ENCODE measurements at regions not wholly inside any gene's neighbourhood (a gene's known extent, or its start where the extent isn't known, plus 50 kb on each side); places are given as distances from the start of the nearest gene placed in this dataset.

GRCh38 chr11:95490625-95491024, 259.6 kb upstream of the SESN3 start:
- no peak overlapping the region for H3K4me3 ChIP-seq (replicated peaks in 1 of 2; ENCODE audit: low read depth in 1 of 2, low read length in 2 of 2)
- ChIA-PET CTCF (no interaction called here), POLR2A (no interaction called here), RAD21 (ENCODE audit: low non-redundant PET in 1 of 2, low total read pairs in 2 of 2, uncharacterized antibody in 2 of 2, unreplicated experiment in 2 of 2) (no interaction called here)
- H3K9ac ChIP-seq (ENCODE audit: low read length) = no peak overlapping the region
- H3K4me1 ChIP-seq (ENCODE audit: control insufficient read depth in 1 of 2, insufficient read depth in 2 of 2, low read length in 2 of 2) = no peaks in the 10 kb centered on the region
- no peaks in the 10 kb centered on the region for H4K20me1 ChIP-seq (ENCODE audit: insufficient read depth)
- TF ChIP-seq FOSL1 (IDR thresholded peaks at IDR 0.05; ENCODE audit: low read depth) (no peak), EZH2phosphoT487 (IDR thresholded peaks at IDR 0.05; ENCODE audit: borderline replicate concordance) (no peak), EGR1 (IDR thresholded peaks at IDR 0.05; ENCODE audit: low read depth) (no peak), REST (IDR thresholded peaks at IDR 0.05; ENCODE audit: low read depth) (no peak)
- TF ChIP-seq, protein P1, sequence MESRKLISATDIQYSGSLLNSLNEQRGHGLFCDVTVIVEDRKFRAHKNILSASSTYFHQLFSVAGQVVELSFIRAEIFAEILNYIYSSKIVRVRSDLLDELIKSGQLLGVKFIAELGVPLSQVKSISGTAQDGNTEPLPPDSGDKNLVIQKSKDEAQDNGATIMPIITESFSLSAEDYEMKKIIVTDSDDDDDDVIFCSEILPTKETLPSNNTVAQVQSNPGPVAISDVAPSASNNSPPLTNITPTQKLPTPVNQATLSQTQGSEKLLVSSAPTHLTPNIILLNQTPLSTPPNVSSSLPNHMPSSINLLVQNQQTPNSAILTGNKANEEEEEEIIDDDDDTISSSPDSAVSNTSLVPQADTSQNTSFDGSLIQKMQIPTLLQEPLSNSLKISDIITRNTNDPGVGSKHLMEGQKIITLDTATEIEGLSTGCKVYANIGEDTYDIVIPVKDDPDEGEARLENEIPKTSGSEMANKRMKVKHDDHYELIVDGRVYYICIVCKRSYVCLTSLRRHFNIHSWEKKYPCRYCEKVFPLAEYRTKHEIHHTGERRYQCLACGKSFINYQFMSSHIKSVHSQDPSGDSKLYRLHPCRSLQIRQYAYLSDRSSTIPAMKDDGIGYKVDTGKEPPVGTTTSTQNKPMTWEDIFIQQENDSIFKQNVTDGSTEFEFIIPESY (IDR thresholded peaks at IDR 0.05; ENCODE audit: extremely low read depth, insufficient replicate concordance, low read length) = no peak
- peaks cover 12% of the 10 kb centered on the region; the same call in 1 of the 2 replicates for H3K27me3 ChIP-seq (ENCODE audit: insufficient read depth, low read length)
- DNase-seq (ENCODE audit: low read depth, low spot score) (no peak), ATAC-seq (no peak)
- intact Hi-C loops (cut with micrococcal nuclease) = no loop called here
- no peaks in the 10 kb centered on the region for H3K36me3 ChIP-seq (ENCODE audit: control insufficient read depth in 1 of 2, insufficient read depth in 2 of 2, low read length in 2 of 2)
- H3K79me2 ChIP-seq (ENCODE audit: insufficient read depth, low read length) = no peaks in the 10 kb centered on the region
- H2AFZ ChIP-seq (ENCODE audit: low read depth, low read length, poor library complexity, severe bottlenecking) = no peak overlapping the region
- BruUV-seq (replicated peaks) = no TSS peak
- H3K27ac ChIP-seq (ENCODE audit: low read depth, low read length) = no peak overlapping the region
- H3K9me3 ChIP-seq (ENCODE audit: control insufficient read depth in 1 of 2, insufficient read depth in 1 of 2, low read depth in 1 of 2, low read length in 2 of 2) = no peaks in the 10 kb centered on the region
- no peaks in the 10 kb centered on the region for H3K9me2 ChIP-seq (ENCODE audit: insufficient read depth)
- no peak overlapping the region for H3K4me2 ChIP-seq (ENCODE audit: low read length)

All from HCT116 (cell line).